ENCODE measurements at regions not wholly inside any gene's neighbourhood (a gene's known extent, or its start where the extent isn't known, plus 50 kb on each side); places are given as distances from the start of the nearest gene placed in this dataset.

DNA sequence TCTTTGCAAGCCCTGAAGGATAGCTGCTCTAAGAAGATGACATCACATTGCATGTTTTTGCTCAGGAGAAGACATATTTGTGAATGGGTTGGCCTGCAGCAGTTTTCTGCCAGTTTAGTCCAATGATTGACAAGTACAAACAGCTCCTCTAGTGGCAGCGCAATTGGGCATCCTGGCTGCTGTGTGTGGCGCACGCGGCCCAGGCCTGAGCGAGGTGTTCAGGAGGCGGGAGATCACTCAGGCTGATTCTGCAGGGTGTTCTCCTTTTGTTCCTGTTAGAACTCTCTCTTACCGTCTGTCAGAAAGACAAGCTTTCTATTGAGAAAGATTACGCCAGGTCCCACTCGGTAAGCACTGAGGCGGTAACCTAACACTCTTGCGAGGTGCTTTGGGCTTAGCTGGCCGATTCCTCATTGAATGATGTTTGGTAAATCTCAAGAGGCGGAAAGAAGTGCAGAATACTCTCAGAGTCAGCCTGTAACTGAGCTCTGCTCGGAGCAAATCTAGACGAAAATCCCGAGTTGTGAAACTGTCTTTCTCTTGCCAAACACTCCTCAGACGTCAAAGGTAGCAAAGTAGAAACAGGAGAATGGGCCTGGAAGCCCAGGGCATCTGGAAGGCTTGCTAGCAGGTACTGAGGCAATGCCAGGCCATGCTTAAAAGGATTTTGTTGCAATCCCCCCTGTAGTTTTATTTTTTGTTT lies 219.2 kb upstream of the BMPER start:
- TF ChIP-seq, protein P1, sequence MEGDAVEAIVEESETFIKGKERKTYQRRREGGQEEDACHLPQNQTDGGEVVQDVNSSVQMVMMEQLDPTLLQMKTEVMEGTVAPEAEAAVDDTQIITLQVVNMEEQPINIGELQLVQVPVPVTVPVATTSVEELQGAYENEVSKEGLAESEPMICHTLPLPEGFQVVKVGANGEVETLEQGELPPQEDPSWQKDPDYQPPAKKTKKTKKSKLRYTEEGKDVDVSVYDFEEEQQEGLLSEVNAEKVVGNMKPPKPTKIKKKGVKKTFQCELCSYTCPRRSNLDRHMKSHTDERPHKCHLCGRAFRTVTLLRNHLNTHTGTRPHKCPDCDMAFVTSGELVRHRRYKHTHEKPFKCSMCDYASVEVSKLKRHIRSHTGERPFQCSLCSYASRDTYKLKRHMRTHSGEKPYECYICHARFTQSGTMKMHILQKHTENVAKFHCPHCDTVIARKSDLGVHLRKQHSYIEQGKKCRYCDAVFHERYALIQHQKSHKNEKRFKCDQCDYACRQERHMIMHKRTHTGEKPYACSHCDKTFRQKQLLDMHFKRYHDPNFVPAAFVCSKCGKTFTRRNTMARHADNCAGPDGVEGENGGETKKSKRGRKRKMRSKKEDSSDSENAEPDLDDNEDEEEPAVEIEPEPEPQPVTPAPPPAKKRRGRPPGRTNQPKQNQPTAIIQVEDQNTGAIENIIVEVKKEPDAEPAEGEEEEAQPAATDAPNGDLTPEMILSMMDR (IDR thresholded peaks at IDR 0.05; ENCODE audit: low read depth, low read length): no peak
- TF ChIP-seq, protein P2, sequence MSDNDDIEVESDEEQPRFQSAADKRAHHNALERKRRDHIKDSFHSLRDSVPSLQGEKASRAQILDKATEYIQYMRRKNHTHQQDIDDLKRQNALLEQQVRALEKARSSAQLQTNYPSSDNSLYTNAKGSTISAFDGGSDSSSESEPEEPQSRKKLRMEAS (IDR thresholded peaks at IDR 0.05; ENCODE audit: low read depth, low read length): no peak
- no peak for TF ChIP-seq MYC (IDR thresholded peaks at IDR 0.05; ENCODE audit: low read depth, low read length)
- TF ChIP-seq POLR2A (IDR thresholded peaks at IDR 0.05; ENCODE audit: extremely low read depth, insufficient read length): no peak
- H3K4me3 ChIP-seq (ENCODE audit: low read depth, low read length): no peak overlapping the region
- DNase-seq (ENCODE audit: low read depth): peak; percentile 15

DNA sequence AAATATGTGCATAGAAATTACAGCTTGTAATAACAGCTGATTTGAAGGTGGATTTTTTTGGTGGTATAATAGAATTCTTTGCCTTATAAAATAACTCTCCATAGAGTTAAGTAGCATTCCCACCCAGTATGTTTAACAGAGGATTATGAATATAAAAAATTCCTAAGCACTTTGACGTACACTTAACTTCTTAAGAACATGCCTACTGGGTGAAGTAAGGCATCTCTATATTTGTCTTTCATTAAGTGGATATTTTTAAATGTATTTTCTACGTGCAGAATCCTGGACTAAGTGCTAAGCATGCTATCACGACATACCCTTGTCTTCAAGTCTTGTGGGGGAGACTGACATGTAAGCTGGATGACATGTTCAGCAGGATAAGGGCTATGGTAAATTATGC lies 217.7 kb upstream of the BMPER start:
- TF ChIP-seq, protein P1 (IDR thresholded peaks at IDR 0.05; ENCODE audit: low read depth, low read length): no peak
- TF ChIP-seq POLR2A (IDR thresholded peaks at IDR 0.05; ENCODE audit: extremely low read depth, insufficient read length) (no peak), MYC (IDR thresholded peaks at IDR 0.05; ENCODE audit: low read depth, low read length) (no peak)
- TF ChIP-seq, protein P2 (IDR thresholded peaks at IDR 0.05; ENCODE audit: low read depth, low read length): no peak
- no peak for DNase-seq (ENCODE audit: low read depth)

DNA sequence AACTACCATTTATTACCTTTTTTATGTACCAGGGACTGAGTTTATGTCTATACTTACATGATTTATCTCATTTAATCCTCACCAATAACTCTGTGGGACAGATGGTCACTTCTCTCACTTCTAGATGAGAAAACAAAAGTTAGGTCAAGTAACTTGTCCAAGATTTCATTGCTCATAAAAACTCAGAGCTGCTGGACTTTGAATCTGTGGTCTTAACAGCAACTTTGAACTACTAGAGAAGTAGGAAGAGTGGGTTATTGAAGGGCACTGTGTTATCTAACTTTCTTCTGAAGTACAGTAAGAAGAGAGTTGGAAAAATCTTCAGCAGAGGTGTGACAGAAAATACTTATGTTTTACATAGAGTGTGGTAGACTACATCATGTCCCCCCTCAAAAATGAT lies 214.2 kb upstream of the BMPER start:
- no peak overlapping the region for H3K4me3 ChIP-seq (ENCODE audit: low read depth, low read length)
- DNase-seq (ENCODE audit: low read depth): no peak
- no peak for TF ChIP-seq MYC (IDR thresholded peaks at IDR 0.05; ENCODE audit: low read depth, low read length)
- TF ChIP-seq, protein P2 (IDR thresholded peaks at IDR 0.05; ENCODE audit: low read depth, low read length): no peak

More for the DNA sequence above, 217.7 kb upstream of the BMPER start:
- H3K4me3 ChIP-seq (ENCODE audit: low read depth, low read length): no peak overlapping the region

DNA sequence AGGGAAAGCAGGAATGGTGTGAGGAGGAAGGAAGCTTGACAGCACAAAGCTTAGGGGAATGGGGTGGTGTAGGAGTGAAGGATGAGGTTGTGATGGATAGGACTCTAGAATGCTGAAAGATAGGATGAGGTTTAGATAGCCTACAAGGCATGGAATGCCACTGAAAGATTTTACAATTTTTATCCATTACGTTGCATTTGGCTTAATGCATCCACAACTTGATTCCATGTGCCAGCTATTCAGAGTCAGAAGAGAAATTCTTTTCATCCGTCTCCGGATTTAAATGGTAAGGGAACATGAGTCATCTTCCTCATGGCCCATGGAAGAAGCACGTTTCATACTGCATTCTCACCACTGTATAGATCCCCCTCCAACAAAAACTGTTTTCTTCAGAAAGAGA lies 212.4 kb upstream of the BMPER start:
- no peak for TF ChIP-seq MYC (IDR thresholded peaks at IDR 0.05; ENCODE audit: low read depth, low read length)
- TF ChIP-seq, protein P2 (IDR thresholded peaks at IDR 0.05; ENCODE audit: low read depth, low read length): no peak
- TF ChIP-seq POLR2A (IDR thresholded peaks at IDR 0.05; ENCODE audit: extremely low read depth, insufficient read length): no peak
- TF ChIP-seq, protein P1 (IDR thresholded peaks at IDR 0.05; ENCODE audit: low read depth, low read length): no peak
- DNase-seq (ENCODE audit: low read depth): no peak
- H3K4me3 ChIP-seq (ENCODE audit: low read depth, low read length): no peak overlapping the region

DNA sequence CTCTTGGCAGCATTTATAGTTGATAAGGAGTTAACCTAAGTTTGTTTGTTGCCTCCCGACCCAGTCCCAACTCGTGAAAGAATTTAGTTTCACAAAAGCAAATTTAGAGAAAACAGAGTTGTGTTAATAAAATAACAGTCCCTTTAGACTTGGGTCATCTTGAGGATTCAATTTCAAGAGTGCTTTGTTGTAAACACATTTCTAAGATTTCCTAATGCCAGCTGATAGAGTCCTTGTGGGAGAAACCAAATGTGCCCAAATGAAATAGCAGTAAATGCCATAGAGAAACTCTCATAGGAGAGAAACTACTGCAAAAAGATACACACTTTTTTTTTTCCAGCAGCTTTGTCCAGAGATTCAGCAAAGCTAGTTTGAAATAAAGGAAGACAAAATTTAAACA lies 211.3 kb upstream of the BMPER start:
- TF ChIP-seq MYC (IDR thresholded peaks at IDR 0.05; ENCODE audit: low read depth, low read length) (no peak), POLR2A (IDR thresholded peaks at IDR 0.05; ENCODE audit: extremely low read depth, insufficient read length) (no peak)
- TF ChIP-seq, protein P2 (IDR thresholded peaks at IDR 0.05; ENCODE audit: low read depth, low read length): no peak
- TF ChIP-seq, protein P1 (IDR thresholded peaks at IDR 0.05; ENCODE audit: low read depth, low read length): no peak
- no peak overlapping the region for H3K4me3 ChIP-seq (ENCODE audit: low read depth, low read length)
- no peak for DNase-seq (ENCODE audit: low read depth)

DNA sequence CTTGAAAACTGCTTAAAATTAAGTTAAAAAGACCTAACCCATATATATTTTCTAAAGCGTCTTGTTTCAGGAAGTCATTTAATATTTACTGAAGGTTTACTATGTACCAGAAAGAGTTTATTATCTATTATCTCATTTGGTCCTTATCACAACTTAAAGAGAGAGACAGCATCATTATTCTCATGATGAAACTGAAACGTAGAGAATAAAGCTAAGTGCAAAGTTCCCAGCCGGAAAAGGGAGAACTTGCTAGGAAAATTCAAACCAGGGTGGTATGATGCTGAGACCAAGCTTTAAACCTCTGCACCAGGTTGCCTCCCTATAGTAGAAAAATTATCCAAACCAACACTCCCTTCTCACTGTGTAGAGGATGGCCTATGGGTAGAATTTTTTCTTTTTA lies 207.7 kb upstream of the BMPER start:
- no peak overlapping the region for H3K4me3 ChIP-seq (ENCODE audit: low read depth, low read length)
- TF ChIP-seq, protein P2 (IDR thresholded peaks at IDR 0.05; ENCODE audit: low read depth, low read length): no peak
- TF ChIP-seq MYC (IDR thresholded peaks at IDR 0.05; ENCODE audit: low read depth, low read length) (no peak), POLR2A (IDR thresholded peaks at IDR 0.05; ENCODE audit: extremely low read depth, insufficient read length) (no peak)
- TF ChIP-seq, protein P1 (IDR thresholded peaks at IDR 0.05; ENCODE audit: low read depth, low read length): no peak
- DNase-seq (ENCODE audit: low read depth): no peak

Measured in NB4 (cell line).